OCI-LY3 (cell line): ENCODE measurements at regions not wholly inside any gene's neighbourhood (a gene's known extent, or its start where the extent isn't known, plus 50 kb on each side); places are given as distances from the start of the nearest gene placed in this dataset.

Experiments used
- H2AFZ ChIP-seq: fragments of 200-600, 300-600 bp; shearing (Covaris generic); 2 replicates; pipeline ENCODE4 v1.6.0; 2014; ENCODE audit warnings: antibody characterized with exemption, low read depth, low read length
- H3K27ac ChIP-seq: fragments of 200-600, 300-600 bp; sonication (generic); 2 replicates; pipeline ENCODE4 v1.5.1; 2014; ENCODE audit warnings: mild to moderate bottlenecking, low read length, moderate library complexity, mixed read lengths
- H3K27me3 ChIP-seq: fragments of 200-600, 300-600 bp; sonication (generic); 2 replicates; pipeline ENCODE4 v1.6.1; 2014; ENCODE audit warnings: low read depth, low read length, mixed read lengths
- H3K36me3 ChIP-seq: fragments of 200-600, 300-600 bp; sonication (generic); replicated peaks from 2 replicates; pipeline ENCODE3; 2014; ENCODE audit warnings: low read depth, low read length, mixed read lengths
- H3K4me1 ChIP-seq: fragments of 300-600, 200-600 bp; sonication (generic); 2 replicates; pipeline ENCODE4 v1.6.1; 2014; ENCODE audit warnings: low read length, mixed read lengths
- H3K4me2 ChIP-seq: fragments of 200-600, 300-600 bp; sonication (generic); 2 replicates; pipeline ENCODE4 v1.6.1; 2014; ENCODE audit warnings: low read length, mixed read lengths
- H3K4me3 ChIP-seq: fragments of 300-600, 200-600 bp; sonication (generic); 2 replicates; pipeline ENCODE4 v1.5.1; 2014; ENCODE audit warnings: antibody characterized with exemption, mild to moderate bottlenecking, low read length, moderate library complexity
- H3K79me2 ChIP-seq: fragments of 300-600, 200-600 bp; shearing (Covaris generic); 2 replicates; pipeline ENCODE4 v1.6.1; 2014; ENCODE audit warnings: mild to moderate bottlenecking, low read length, mixed read lengths
- H3K9ac ChIP-seq: fragments of 300-600, 200-600 bp; shearing (Covaris generic); 2 replicates; pipeline ENCODE4 v1.6.0; 2014; ENCODE audit warnings: mild to moderate bottlenecking, low read length, moderate library complexity
- H3K9me3 ChIP-seq: fragments of 200-600, 300-600 bp; shearing (Covaris generic); 2 replicates; pipeline ENCODE4 v1.6.1; 2014; ENCODE audit warnings: low read length, mixed read lengths; ENCODE audit not compliant: insufficient read depth
- H4K20me1 ChIP-seq: fragments of 200-600, 300-600 bp; sonication (generic); 2 replicates; pipeline ENCODE4 v1.6.1; 2016; ENCODE audit warnings: low read length, mixed read lengths; ENCODE audit not compliant: insufficient read depth
- CTCF ChIP-seq: fragments of 200-600, 300-600 bp; sonication (generic); IDR thresholded peaks from 2 replicates; pipeline ENCODE4 v1.5.1; 2014; ENCODE audit warnings: antibody characterized with exemption, low read length, low read depth
- EZH2phosphoT487 ChIP-seq: fragments of 200-600 bp; shearing (Covaris generic); IDR thresholded peaks from 2 replicates; pipeline ENCODE4 v1.6.1; 2018; ENCODE audit warnings: antibody characterized with exemption, mixed run types, low read depth

- H3K4me2 ChIP-seq = no peak overlapping the region
- no peaks in the 10 kb centered on the region for H3K4me1 ChIP-seq
- H3K9ac ChIP-seq = no peak overlapping the region
- H3K27ac ChIP-seq = no peak overlapping the region
- TF ChIP-seq CTCF (no peak), EZH2phosphoT487 (no peak)
- H3K79me2 ChIP-seq = no peaks in the 10 kb centered on the region
- no peaks in the 10 kb centered on the region for H3K27me3 ChIP-seq
- H2AFZ ChIP-seq = no peak overlapping the region
- no peak overlapping the region for H3K4me3 ChIP-seq
- no peaks in the 10 kb centered on the region for H3K36me3 ChIP-seq
- no peaks in the 10 kb centered on the region for H3K9me3 ChIP-seq
- H4K20me1 ChIP-seq = no peaks in the 10 kb centered on the region
These were observed 125.9 kb upstream of the AKR1E2 start for GRCh38 chr10:4699950-4700730.

- Histone ChIP-seq H3K4me2 (no peak overlapping the region), H3K9ac (no peak overlapping the region), H3K27ac (no peak overlapping the region), H3K4me1 (no peaks in the 10 kb centered on the region), H3K9me3 (no peaks in the 10 kb centered on the region), H3K79me2 (no peaks in the 10 kb centered on the region), H2AFZ (no peak overlapping the region), H3K4me3 (no peak overlapping the region), H4K20me1 (no peaks in the 10 kb centered on the region), H3K36me3 (no peaks in the 10 kb centered on the region), H3K27me3 (no peaks in the 10 kb centered on the region)
- TF ChIP-seq EZH2phosphoT487 (no peak), CTCF (no peak)
These were observed 127.9 kb upstream of the AKR1E2 start for GRCh38 chr10:4698075-4698474.

GRCh38 chr10:4696186-4696585, 129.8 kb upstream of the AKR1E2 start:
- no peak overlapping the region for H3K4me3 ChIP-seq

GRCh38 chr10:4693967-4694366, 132.0 kb upstream of the AKR1E2 start:
- Histone ChIP-seq H4K20me1 (no peaks in the 10 kb centered on the region), H3K4me3 (no peak overlapping the region), H3K36me3 (no peaks in the 10 kb centered on the region), H2AFZ (no peak overlapping the region), H3K9ac (no peak overlapping the region), H3K79me2 (no peaks in the 10 kb centered on the region), H3K4me2 (no peak overlapping the region), H3K4me1 (no peaks in the 10 kb centered on the region), H3K9me3 (no peaks in the 10 kb centered on the region), H3K27me3 (no peaks in the 10 kb centered on the region), H3K27ac (no peak overlapping the region)
- TF ChIP-seq CTCF (no peak), EZH2phosphoT487 (no peak)

More at GRCh38 chr10:4696186-4696585, 129.8 kb upstream of the AKR1E2 start:
- H3K9me3 ChIP-seq = no peaks in the 10 kb centered on the region
- H3K4me2 ChIP-seq = no peak overlapping the region
- no peaks in the 10 kb centered on the region for H3K4me1 ChIP-seq
- H3K27ac ChIP-seq = no peak overlapping the region
- H3K9ac ChIP-seq = no peak overlapping the region
- no peaks in the 10 kb centered on the region for H3K36me3 ChIP-seq
- H4K20me1 ChIP-seq = no peaks in the 10 kb centered on the region
- H3K79me2 ChIP-seq = no peaks in the 10 kb centered on the region
- no peak overlapping the region; the same call in 1 of the 2 replicates for H2AFZ ChIP-seq
- no peaks in the 10 kb centered on the region for H3K27me3 ChIP-seq
- TF ChIP-seq EZH2phosphoT487 (no peak), CTCF (no peak)
